Neural progenitor cell (in vitro differentiated cells): ENCODE measurements at regions not wholly inside any gene's neighbourhood (a gene's known extent, or its start where the extent isn't known, plus 50 kb on each side); places are given as distances from the start of the nearest gene placed in this dataset.
"Not testable (repeated sequence)": the region's sequence is repeated elsewhere in the genome, so short reads cannot be mapped to it uniquely, and the experiment has no call there.

Experiments
- DNase-seq: peaks from one replicate; pipeline ENCODE4 v3.0.0-alpha.2; 2016; ENCODE audit warnings: low spot score
- H2AFZ ChIP-seq: fragments of 200-600 bp; sonication (generic); replicated peaks from 2 replicates; pipeline ENCODE4 v1.6.1; 2016; ENCODE audit warnings: antibody characterized with exemption
- H3F3A ChIP-seq: fragments of 200-600 bp; sonication (generic); 2 replicates; pipeline ENCODE4 v1.6.1; 2016; ENCODE audit warnings: antibody characterized with exemption, low read depth
- H3K27ac ChIP-seq: fragments of 200-600 bp; sonication (generic); 2 replicates; pipeline ENCODE4 v1.5.1; 2016; ENCODE audit warnings: mild to moderate bottlenecking
- H3K27me3 ChIP-seq: fragments of 200-600 bp; sonication (generic); 2 replicates; pipeline ENCODE4 v1.6.1; 2016; ENCODE audit warnings: mild to moderate bottlenecking, moderate library complexity
- H3K36me3 ChIP-seq: fragments of 200-600 bp; sonication (generic); 2 replicates; pipeline ENCODE4 v1.5.1; 2016
- H3K4me1 ChIP-seq: fragments of 200-600 bp; sonication (generic); 2 replicates; pipeline ENCODE4 v1.6.1; 2016; ENCODE audit warnings: mixed run types
- H3K4me2 ChIP-seq: fragments of 200-600 bp; sonication (generic); 2 replicates; pipeline ENCODE4 v1.6.1; 2016
- H3K4me3 ChIP-seq: fragments of 200-600 bp; sonication (generic); 2 replicates; pipeline ENCODE4 v1.5.1; 2016
- H3K79me2 ChIP-seq: fragments of 200-600 bp; sonication (generic); 2 replicates; pipeline ENCODE4 v1.6.1; 2016; ENCODE audit warnings: low read depth
- H3K9ac ChIP-seq: fragments of 200-600 bp; sonication (generic); 2 replicates; pipeline ENCODE4 v1.6.1; 2016
- H3K9me3 ChIP-seq: fragments of 200-600 bp; sonication (generic); 2 replicates; pipeline ENCODE4 v1.5.1; 2016; ENCODE audit warnings: low read depth
- H4K20me1 ChIP-seq: fragments of 200-600 bp; sonication (generic); 2 replicates; pipeline ENCODE4 v1.6.1; 2016; ENCODE audit warnings: low read depth
- H3K27ac Mint-ChIP-seq: 3 replicates; pipeline ENCODE4 v1.8.0; 2021; ENCODE audit warnings: mixed read lengths
- H3K27me3 Mint-ChIP-seq: 2 replicates; pipeline ENCODE4 v1.8.0; 2022; ENCODE audit warnings: low read depth, mild to moderate bottlenecking, inconsistent platforms, moderate library complexity, mixed read lengths; ENCODE audit not compliant: insufficient read depth
- H3K36me3 Mint-ChIP-seq: 3 replicates; pipeline ENCODE4 v1.8.0; 2021; ENCODE audit warnings: mixed read lengths
- H3K4me1 Mint-ChIP-seq: 3 replicates; pipeline ENCODE4 v1.8.0; 2021; ENCODE audit warnings: mixed read lengths
- H3K4me3 Mint-ChIP-seq: 3 replicates; pipeline ENCODE4 v1.8.0; 2021; ENCODE audit warnings: mild to moderate bottlenecking, moderate library complexity, mixed read lengths
- H3K9me3 Mint-ChIP-seq: 3 replicates; pipeline ENCODE4 v1.8.0; 2020; ENCODE audit warnings: mixed read lengths
- EZH2 ChIP-seq: fragments of 200-600 bp; sonication (generic); IDR thresholded peaks from 2 replicates; pipeline ENCODE4 v1.6.1; 2017; ENCODE audit warnings: antibody characterized with exemption, mild to moderate bottlenecking, moderate library complexity
- EZH2phosphoT487 ChIP-seq: fragments of 200-600 bp; sonication (generic); IDR thresholded peaks from 2 replicates; pipeline ENCODE4 v1.6.1; 2017; ENCODE audit warnings: antibody characterized with exemption
- TF ChIP-seq, protein P1 (sequence below): fragments of 200-600 bp; sonication (generic); IDR thresholded peaks from 2 replicates; pipeline ENCODE4 v1.5.1; 2017; ENCODE audit warnings: antibody characterized with exemption, mild to moderate bottlenecking

DNA sequence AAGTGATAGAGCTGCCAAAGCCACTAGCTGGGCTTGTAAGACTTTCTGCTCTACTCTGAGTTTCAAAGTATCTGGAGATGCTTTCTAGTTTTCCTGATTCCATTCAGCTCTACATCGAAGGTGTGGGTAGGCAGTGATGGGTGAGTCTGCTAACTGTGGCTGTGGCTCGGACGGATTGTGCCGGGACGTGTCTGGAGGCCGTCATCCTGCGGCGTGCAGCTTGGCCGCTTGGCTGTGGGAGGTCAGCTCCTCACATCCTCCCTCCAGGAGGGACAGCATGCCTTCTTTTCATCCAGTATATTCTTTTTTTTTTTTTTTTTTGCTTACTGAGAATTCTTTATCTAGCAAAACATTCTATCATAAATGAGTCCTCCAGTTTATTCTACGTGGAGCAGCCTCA is 77.9 kb upstream of the AADAT start:
- H3K4me3 ChIP-seq, result no peak overlapping the region
- no peaks in the 10 kb centered on the region for H3F3A ChIP-seq
- no peak for DNase-seq
- H3K9me3 Mint-ChIP-seq, result peaks cover 5% of the 10 kb centered on the region
- no peak overlapping the region for H3K27ac Mint-ChIP-seq
- H2AFZ ChIP-seq, result no peak overlapping the region
- peaks cover 18% of the 10 kb centered on the region for H3K4me1 Mint-ChIP-seq
- H3K27ac ChIP-seq, result no peak overlapping the region
- H3K4me3 Mint-ChIP-seq, result no peak overlapping the region
- no peaks in the 10 kb centered on the region for H3K4me1 ChIP-seq
- H3K27me3 ChIP-seq, result no peaks in the 10 kb centered on the region
- TF ChIP-seq EZH2phosphoT487, result no peak
- TF ChIP-seq, protein P1, sequence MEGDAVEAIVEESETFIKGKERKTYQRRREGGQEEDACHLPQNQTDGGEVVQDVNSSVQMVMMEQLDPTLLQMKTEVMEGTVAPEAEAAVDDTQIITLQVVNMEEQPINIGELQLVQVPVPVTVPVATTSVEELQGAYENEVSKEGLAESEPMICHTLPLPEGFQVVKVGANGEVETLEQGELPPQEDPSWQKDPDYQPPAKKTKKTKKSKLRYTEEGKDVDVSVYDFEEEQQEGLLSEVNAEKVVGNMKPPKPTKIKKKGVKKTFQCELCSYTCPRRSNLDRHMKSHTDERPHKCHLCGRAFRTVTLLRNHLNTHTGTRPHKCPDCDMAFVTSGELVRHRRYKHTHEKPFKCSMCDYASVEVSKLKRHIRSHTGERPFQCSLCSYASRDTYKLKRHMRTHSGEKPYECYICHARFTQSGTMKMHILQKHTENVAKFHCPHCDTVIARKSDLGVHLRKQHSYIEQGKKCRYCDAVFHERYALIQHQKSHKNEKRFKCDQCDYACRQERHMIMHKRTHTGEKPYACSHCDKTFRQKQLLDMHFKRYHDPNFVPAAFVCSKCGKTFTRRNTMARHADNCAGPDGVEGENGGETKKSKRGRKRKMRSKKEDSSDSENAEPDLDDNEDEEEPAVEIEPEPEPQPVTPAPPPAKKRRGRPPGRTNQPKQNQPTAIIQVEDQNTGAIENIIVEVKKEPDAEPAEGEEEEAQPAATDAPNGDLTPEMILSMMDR, result no peak
- TF ChIP-seq EZH2, result no peak
- no peak overlapping the region for H3K9ac ChIP-seq
- no peaks in the 10 kb centered on the region for H3K36me3 ChIP-seq
- peaks cover 4% of the 10 kb centered on the region for H3K27me3 Mint-ChIP-seq
- no peaks in the 10 kb centered on the region for H3K79me2 ChIP-seq
- H4K20me1 ChIP-seq, result no peaks in the 10 kb centered on the region
- no peak overlapping the region for H3K4me2 ChIP-seq
- no peaks in the 10 kb centered on the region for H3K9me3 ChIP-seq
- H3K36me3 Mint-ChIP-seq, result no peaks in the 10 kb centered on the region

DNA sequence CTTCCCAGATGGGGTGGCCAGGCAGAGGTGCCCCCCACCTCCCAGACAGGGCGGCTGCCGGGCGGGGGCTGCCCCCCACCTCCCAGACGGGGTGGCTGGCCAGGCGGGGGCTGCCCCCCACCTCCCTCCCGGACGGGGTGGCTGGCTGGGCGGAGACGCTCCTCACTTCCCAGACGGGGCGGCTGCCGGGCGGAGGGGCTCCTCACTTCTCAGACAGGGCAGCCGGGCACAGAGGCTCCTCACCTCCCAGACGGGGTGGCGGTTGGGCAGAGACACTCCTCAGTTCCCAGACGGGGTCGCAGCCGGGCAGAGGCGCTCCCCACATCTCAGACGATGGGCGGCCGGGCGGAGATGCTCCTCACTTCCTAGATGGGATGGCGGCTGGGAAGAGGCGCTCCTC is 76.4 kb upstream of the AADAT start:
- H3K4me3 ChIP-seq, H3K27ac Mint-ChIP-seq, H4K20me1 ChIP-seq, H2AFZ ChIP-seq, DNase-seq, H3K27me3 Mint-ChIP-seq, H3K36me3 Mint-ChIP-seq, H3K9me3 ChIP-seq, H3K4me2 ChIP-seq, H3F3A ChIP-seq, H3K9ac ChIP-seq, H3K27ac ChIP-seq, H3K9me3 Mint-ChIP-seq, H3K36me3 ChIP-seq, H3K79me2 ChIP-seq, H3K4me1 ChIP-seq, H3K4me3 Mint-ChIP-seq, H3K27me3 ChIP-seq: not testable (repeated sequence)
- H3K4me1 Mint-ChIP-seq, result peaks cover 18% of the 10 kb centered on the region

DNA sequence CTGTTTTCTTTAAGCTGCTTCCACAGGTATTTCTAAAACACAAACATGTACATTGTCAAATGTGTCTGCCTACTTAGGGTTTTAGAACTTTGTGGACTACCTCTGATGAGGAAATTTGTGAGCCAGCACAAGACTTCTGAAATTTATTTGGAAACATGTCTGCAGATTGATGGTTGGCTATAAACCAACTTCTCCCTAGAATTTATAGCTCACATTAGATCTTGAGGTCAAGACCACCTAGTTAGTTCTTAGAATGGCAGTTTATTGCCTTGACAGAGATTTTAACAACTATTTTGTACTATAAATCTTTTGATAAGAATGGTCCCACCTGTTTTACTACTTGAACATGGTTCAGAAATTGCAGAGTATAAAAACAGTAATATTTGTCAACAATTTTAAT is 72.7 kb upstream of the AADAT start:
- Histone ChIP-seq H4K20me1 (no peaks in the 10 kb centered on the region), H3K27ac (no peak overlapping the region), H3K79me2 (no peaks in the 10 kb centered on the region), H3K4me2 (no peak overlapping the region), H3K9ac (no peak overlapping the region), H3K36me3 (no peaks in the 10 kb centered on the region), H3K27me3 (no peaks in the 10 kb centered on the region), H3F3A (no peaks in the 10 kb centered on the region), H3K9me3 (no peaks in the 10 kb centered on the region), H3K4me3 (no peak overlapping the region), H2AFZ (no peak overlapping the region), H3K4me1 (no peaks in the 10 kb centered on the region)
- no peaks in the 10 kb centered on the region for H3K36me3 Mint-ChIP-seq
- peaks cover 2% of the 10 kb centered on the region for H3K27me3 Mint-ChIP-seq
- no peak for DNase-seq
- H3K4me1 Mint-ChIP-seq, result no peaks in the 10 kb centered on the region
- no peak overlapping the region for H3K27ac Mint-ChIP-seq
- H3K9me3 Mint-ChIP-seq, result peaks cover 8% of the 10 kb centered on the region
- TF ChIP-seq EZH2phosphoT487 (no peak), EZH2 (no peak)
- TF ChIP-seq, protein P1, result no peak
- H3K4me3 Mint-ChIP-seq, result no peak overlapping the region

DNA sequence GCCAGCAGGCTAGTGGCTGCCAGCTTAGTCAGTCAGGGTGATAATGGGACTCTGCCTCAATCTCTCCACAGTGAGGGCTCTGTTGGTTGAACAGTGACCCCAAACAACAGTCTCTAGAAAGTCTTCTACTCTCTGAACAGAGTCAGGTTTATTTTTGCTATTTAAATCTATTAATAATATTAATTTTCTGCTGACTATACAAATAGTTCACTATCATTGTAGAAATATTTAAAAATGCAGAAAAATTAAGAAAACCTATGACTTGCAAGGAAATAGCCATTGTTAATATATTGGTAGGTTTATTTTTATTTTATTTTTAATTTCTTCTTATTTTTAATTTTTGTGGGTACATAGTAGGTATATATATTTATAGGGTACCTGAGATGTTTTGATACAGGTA is 67.9 kb upstream of the AADAT start:
- Histone ChIP-seq H3K79me2 (no peaks in the 10 kb centered on the region), H3K9me3 (no peaks in the 10 kb centered on the region), H3K27ac (no peak overlapping the region), H2AFZ (no peak overlapping the region), H3K4me3 (no peak overlapping the region), H3K4me2 (no peak overlapping the region), H3K4me1 (no peaks in the 10 kb centered on the region), H3F3A (no peaks in the 10 kb centered on the region), H4K20me1 (no peaks in the 10 kb centered on the region), H3K27me3 (no peaks in the 10 kb centered on the region), H3K9ac (no peak overlapping the region), H3K36me3 (no peaks in the 10 kb centered on the region)
- Mint-ChIP-seq H3K4me3 (no peak overlapping the region), H3K4me1 (no peaks in the 10 kb centered on the region), H3K36me3 (no peaks in the 10 kb centered on the region), H3K27me3 (peaks cover 4% of the 10 kb centered on the region), H3K9me3 (peaks cover 4% of the 10 kb centered on the region), H3K27ac (no peak overlapping the region)
- DNase-seq, result no peak
- TF ChIP-seq, protein P1, result no peak
- no peak for TF ChIP-seq EZH2phosphoT487
- TF ChIP-seq EZH2, result no peak
